Fibroblast of the aortic adventitia (primary cell): ENCODE measurements at regions not wholly inside any gene's neighbourhood (a gene's known extent, or its start where the extent isn't known, plus 50 kb on each side); places are given as distances from the start of the nearest gene placed in this dataset.

Experiments
- DNase-seq: peaks from one replicate; pipeline ENCODE4 v3.0.0-alpha.2; 2010; ENCODE audit warnings: low read depth
- H3K4me3 ChIP-seq: 2 replicates; pipeline ENCODE4 v1.5.1; 2011; ENCODE audit warnings: low read depth, mild to moderate bottlenecking, control low read depth, low read length, moderate library complexity
- CTCF ChIP-seq: IDR thresholded peaks from 2 replicates; pipeline ENCODE4 v1.5.1; 2011; ENCODE audit warnings: mild to moderate bottlenecking, low read length, control low read depth, inconsistent platforms; ENCODE audit not compliant: insufficient read depth

DNA sequence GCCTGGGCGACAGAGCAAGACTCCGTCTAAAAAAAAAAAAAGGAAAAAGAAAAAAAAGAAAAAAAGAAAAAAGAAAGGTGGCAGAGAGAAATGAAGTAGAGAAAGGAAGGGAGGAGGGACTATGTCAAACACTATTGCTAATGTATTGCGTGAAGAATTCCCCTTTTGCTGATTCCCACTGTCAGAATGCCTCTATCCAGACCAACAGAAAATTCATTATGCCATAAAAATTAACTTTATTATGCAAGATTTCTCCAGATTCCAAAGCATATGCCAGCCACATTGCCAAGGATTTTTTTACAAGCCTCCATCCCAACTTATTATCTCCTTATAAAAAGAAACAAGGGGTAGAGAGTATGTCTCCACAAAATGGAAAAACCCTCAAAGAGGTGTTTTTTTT, 209.3 kb downstream of the MTERF1 start:
- no peak for DNase-seq
- no peak for TF ChIP-seq CTCF
- H3K4me3 ChIP-seq = no peak overlapping the region

GRCh38 chr7:91674470-91674869, 206.0 kb downstream of the MTERF1 start:
- no peak overlapping the region for H3K4me3 ChIP-seq
- no peak for TF ChIP-seq CTCF
- no peak for DNase-seq

DNA sequence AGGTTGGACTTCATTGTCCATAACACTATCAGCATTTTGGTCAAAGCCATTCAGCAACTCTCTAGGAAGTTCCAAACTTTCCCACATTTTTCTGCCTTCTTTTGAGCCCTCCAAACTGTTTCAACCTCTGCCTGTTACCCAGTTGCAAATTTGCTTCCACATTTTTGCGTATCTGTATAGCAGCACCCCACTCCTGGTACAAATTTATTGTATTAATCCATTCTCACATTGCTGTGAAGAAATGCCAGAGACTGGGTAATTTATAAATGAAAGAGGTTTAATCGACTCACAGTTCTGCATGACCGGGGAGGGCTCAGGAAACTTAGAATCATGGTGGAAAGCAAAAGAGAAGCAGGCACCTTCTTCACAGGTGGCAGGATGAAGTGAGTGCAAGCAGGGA, 198.8 kb downstream of the MTERF1 start:
- no peak for TF ChIP-seq CTCF
- H3K4me3 ChIP-seq = no peak overlapping the region
- no peak for DNase-seq

GRCh38 chr7:91683823-91684222, 196.7 kb downstream of the MTERF1 start:
- TF ChIP-seq CTCF = no peak
- H3K4me3 ChIP-seq = no peak overlapping the region
- DNase-seq = peak; percentile 94

DNA sequence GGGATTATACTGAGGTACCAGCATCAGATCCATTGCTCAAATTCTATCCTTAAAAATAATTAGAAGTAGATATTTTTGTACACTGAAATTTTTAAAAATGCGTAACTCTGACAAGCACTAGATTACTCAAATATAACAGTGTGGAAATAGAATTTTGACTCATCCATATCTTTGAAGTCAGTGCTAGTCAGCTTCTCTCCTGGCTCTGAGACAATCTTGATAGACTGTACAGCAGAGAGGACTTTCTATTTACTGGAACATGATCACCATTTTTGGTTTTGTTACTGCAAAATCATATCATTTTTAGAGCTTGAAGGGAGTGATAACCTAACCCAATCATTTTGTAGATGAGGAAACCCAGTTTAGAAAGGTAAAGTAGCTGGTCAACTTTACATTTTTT, 195.0 kb downstream of the MTERF1 start:
- H3K4me3 ChIP-seq = no peak overlapping the region
- no peak for TF ChIP-seq CTCF
- DNase-seq = peak; percentile 92

- no peak for TF ChIP-seq CTCF
- no peak overlapping the region for H3K4me3 ChIP-seq
- no peak for DNase-seq
These were observed 189.9 kb downstream of the MTERF1 start for GRCh38 chr7:91690541-91691070.

- no peak for DNase-seq
These were observed 188.6 kb downstream of the MTERF1 start for GRCh38 chr7:91691865-91692264.

More at GRCh38 chr7:91691865-91692264, 188.6 kb downstream of the MTERF1 start:
- no peak for TF ChIP-seq CTCF
- no peak overlapping the region for H3K4me3 ChIP-seq
